ENCODE measurements at regions not wholly inside any gene's neighbourhood (a gene's known extent, or its start where the extent isn't known, plus 50 kb on each side); places are given as distances from the start of the nearest gene placed in this dataset.

DNA sequence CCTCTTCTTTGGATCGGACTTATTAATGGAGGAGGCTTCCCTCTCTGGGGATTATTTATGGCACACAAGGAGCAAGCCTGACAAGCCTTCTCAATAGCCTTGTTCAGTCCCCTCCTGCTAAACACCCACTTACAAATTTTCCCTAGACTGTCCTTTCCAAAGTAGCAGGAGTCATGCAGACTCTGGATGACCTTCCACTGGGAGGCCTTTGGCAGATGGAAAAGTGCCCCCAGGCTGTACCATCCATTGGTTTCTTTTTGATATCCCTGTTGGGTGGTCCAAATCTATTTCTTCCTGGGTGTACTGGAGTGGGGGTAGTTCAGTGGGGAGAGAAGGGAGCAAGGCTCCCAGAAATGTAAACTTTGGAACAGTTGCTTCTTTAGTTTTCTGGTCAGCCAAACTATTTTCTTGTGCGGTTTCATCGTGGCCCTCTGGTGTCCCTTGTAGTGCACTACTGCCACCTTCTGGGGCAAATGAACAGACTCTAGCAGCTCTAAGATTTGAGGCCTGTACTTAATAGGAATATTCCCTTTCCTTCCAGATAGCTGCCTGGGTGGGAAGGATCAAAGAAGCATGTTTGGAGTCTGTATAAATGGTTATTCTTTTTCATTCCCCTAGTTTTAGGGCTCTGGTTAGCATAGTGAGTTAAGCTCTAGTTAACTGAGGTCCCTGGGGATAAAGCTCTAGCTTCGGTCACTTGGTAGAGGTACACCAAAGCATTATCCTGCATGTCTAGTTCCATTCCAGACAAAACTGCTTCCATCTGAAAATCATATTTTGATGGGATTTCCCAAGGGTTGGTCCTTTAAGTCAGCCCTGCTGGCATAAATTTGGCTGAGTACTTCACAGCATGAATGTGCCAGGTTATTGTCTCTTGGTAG lies 409.5 kb downstream of the SLC6A15 start:
- intact Hi-C loops (cut with DNase I): loop anchor here in 1 of 2 donors (10.0 kb wide), 2 partner anchors 1498 to 1818 kb away; partner anchors contain the start of gene TMTC2
- Histone ChIP-seq H3K9me3 (replicated peaks in 1 of 3) (no peaks in the 10 kb centered on the region), H3K27ac (no peak overlapping the region), H3K27me3 (no peaks in the 10 kb centered on the region), H3K4me3 (no peak overlapping the region), H3K36me3 (replicated peaks in 1 of 2) (no peaks in the 10 kb centered on the region), H3K4me1 (replicated peaks in 1 of 2) (peaks cover 0 to 2% of the 10 kb centered on the region in 2 donors)
- DNase-seq: peak; percentile 41 to 74 (median 62)
- WGBS, 4 donors: 50 to 63% (median 56%) methylated on average over 4 of the region's 4 CpGs
- no peak for TF ChIP-seq POLR2A (IDR thresholded peaks at IDR 0.05)
- TF ChIP-seq, protein P1, sequence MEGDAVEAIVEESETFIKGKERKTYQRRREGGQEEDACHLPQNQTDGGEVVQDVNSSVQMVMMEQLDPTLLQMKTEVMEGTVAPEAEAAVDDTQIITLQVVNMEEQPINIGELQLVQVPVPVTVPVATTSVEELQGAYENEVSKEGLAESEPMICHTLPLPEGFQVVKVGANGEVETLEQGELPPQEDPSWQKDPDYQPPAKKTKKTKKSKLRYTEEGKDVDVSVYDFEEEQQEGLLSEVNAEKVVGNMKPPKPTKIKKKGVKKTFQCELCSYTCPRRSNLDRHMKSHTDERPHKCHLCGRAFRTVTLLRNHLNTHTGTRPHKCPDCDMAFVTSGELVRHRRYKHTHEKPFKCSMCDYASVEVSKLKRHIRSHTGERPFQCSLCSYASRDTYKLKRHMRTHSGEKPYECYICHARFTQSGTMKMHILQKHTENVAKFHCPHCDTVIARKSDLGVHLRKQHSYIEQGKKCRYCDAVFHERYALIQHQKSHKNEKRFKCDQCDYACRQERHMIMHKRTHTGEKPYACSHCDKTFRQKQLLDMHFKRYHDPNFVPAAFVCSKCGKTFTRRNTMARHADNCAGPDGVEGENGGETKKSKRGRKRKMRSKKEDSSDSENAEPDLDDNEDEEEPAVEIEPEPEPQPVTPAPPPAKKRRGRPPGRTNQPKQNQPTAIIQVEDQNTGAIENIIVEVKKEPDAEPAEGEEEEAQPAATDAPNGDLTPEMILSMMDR (IDR thresholded peaks at IDR 0.05): peak; percentile 54 to 63 (median 58)

DNA sequence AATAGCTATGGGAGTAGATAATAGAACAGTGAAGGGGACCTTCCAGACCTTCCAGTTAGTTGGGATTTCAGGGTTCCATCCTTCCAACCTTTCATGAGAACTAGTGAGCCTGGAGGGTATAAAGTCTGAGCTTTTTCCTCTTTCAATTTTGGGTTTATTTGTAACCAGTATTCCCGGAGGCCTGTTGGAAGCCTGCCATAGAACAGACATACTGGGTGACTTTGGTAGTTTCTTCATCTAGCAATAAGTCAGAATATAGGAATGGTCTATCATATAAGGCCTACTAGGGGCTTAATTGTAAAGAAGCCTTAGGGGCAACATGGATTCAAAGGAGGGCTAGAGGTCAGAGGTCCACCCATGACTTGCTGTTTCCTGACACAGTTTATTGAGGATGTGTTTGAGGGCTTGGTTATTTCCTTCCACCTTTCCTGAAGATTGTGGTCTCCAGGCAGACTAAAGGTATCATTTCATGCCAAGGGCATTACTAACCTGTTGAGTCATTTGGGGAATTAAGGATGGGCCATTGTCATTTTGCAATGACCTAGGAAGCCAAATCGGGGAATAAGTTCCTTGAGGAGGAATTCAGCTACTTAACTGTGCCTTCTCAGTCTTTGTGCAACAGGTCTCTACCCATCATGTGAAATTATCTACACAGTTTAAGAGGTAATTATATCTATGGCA lies 410.3 kb downstream of the SLC6A15 start:
- H3K27me3 ChIP-seq: no peaks in the 10 kb centered on the region
- H3K4me1 ChIP-seq (replicated peaks in 1 of 2): no peaks in the 10 kb centered on the region
- no peak overlapping the region for H3K4me3 ChIP-seq
- no peaks in the 10 kb centered on the region for H3K36me3 ChIP-seq (replicated peaks in 1 of 2)
- 87 to 95% (median 91%) methylated on average over 2 of the region's 2 CpGs for WGBS, 4 donors
- H3K9me3 ChIP-seq (replicated peaks in 1 of 3): no peaks in the 10 kb centered on the region
- no peak for DNase-seq
- H3K27ac ChIP-seq: no peak overlapping the region
- TF ChIP-seq, protein P1 (IDR thresholded peaks at IDR 0.05): no peak
- no peak for TF ChIP-seq POLR2A (IDR thresholded peaks at IDR 0.05)
- intact Hi-C loops (cut with DNase I): loop anchor here in 1 of 2 donors (10.0 kb wide), 2 partner anchors 1498 to 1818 kb away; partner anchors contain the start of gene TMTC2

DNA sequence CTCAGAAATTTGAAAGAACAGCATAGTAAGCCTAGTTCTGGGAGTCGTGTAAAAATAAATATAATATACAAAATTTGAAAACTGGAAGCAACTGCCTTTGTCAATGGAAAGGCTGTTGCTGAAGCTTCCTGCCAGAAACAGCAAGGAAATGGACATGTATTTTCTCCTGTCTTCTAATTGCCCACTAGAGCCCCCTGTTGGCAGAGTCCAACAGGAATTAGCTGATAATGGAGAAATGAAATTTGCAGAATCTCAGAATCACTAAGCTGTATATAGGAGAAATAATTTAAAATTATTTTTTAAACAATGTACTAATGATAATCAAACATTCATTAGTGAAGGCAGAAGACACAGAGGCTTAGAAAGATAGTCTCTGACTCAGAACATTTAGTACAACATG lies 414.8 kb downstream of the SLC6A15 start:
- H3K36me3 ChIP-seq (replicated peaks in 1 of 2): no peaks in the 10 kb centered on the region
- WGBS, 4 donors: 43 to 64% (median 53%) methylated on average over 1 of the region's 1 CpG
- H3K27me3 ChIP-seq: no peaks in the 10 kb centered on the region
- no peak overlapping the region for H3K27ac ChIP-seq
- DNase-seq: peak in 1 of 7 donors; percentile 17
- H3K4me1 ChIP-seq (replicated peaks in 1 of 2): no peaks in the 10 kb centered on the region
- H3K9me3 ChIP-seq (replicated peaks in 1 of 3): peaks cover 0 to 4% (median 0%) of the 10 kb centered on the region in 3 donors
- H3K4me3 ChIP-seq: no peak overlapping the region
- TF ChIP-seq, protein P1 (IDR thresholded peaks at IDR 0.05): peak in 2 of 6 experiments; percentile 12 to 36
- TF ChIP-seq POLR2A (IDR thresholded peaks at IDR 0.05): no peak
- intact Hi-C loops (cut with DNase I): no loop called here

DNA sequence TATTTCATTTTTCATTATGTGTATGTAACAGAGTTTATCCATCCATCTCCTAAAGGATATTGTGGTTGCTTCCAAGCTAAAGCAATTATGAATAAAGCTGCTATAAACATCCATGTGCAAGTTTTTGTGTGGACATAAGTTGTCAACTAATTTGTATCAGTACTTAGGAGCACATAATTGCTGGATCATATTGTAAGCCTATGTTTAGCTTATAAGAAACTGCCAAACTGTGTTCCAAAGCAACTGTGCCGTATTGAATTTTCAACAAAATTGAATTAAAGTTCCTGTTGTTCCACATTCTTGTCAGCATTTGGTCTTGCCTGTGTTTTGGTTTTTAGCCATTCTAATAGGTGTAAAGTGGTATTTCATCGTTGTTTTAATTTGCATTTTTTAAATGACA lies 416.9 kb downstream of the SLC6A15 start:
- H3K36me3 ChIP-seq (replicated peaks in 1 of 2): no peaks in the 10 kb centered on the region
- no peaks in the 10 kb centered on the region for H3K4me1 ChIP-seq (replicated peaks in 1 of 2)
- no peak overlapping the region for H3K4me3 ChIP-seq
- WGBS, 4 donors: 81 to 91% (median 90%) methylated on average over 2 of the region's 2 CpGs
- no peaks in the 10 kb centered on the region for H3K27me3 ChIP-seq
- intact Hi-C loops (cut with DNase I): no loop called here
- peaks cover 0 to 4% (median 0%) of the 10 kb centered on the region in 3 donors for H3K9me3 ChIP-seq (replicated peaks in 1 of 3)
- DNase-seq: no peak
- TF ChIP-seq, protein P1 (IDR thresholded peaks at IDR 0.05): no peak
- no peak for TF ChIP-seq POLR2A (IDR thresholded peaks at IDR 0.05)
- H3K27ac ChIP-seq: no peak overlapping the region

Data from adrenal gland (tissue), 9 donors.